ENCODE measurements at regions not wholly inside any gene's neighbourhood (a gene's known extent, or its start where the extent isn't known, plus 50 kb on each side); places are given as distances from the start of the nearest gene placed in this dataset.

GRCh38 chr11:103602840-103603239, 433.6 kb upstream of the DDI1 start:
- CTCF ChIA-PET, result interaction anchor here (0.6 to 4.2 kb wide), 11 partner anchors 9 to 567 kb away, joined by 3 to 19 read pairs (median 4); no protein-coding TSS in a partner anchor
- POLR2A ChIA-PET, result no interaction called here
- H3K27ac ChIP-seq (ENCODE audit: extremely low read depth, low read depth, low read length), result no peak overlapping the region

More at GRCh38 chr11:103602840-103603239, 433.6 kb upstream of the DDI1 start:
- H3K36me3 ChIP-seq (ENCODE audit: control insufficient read depth in 2 of 2, insufficient read depth in 1 of 2, low read length in 2 of 2), result no peaks in the 10 kb centered on the region
- H3K4me3 ChIP-seq (ENCODE audit: low read depth, low read length), result no peak overlapping the region
- H3K9me3 ChIP-seq (ENCODE audit: control insufficient read depth, insufficient read depth, low read depth, low read length), result no peaks in the 10 kb centered on the region
- TF ChIP-seq ZNF184 (tag by site-specific recombination; IDR thresholded peaks at IDR 0.05), result no peak
- no peak for TF ChIP-seq ZBTB20 (tag by site-specific recombination; IDR thresholded peaks at IDR 0.05)
- TF ChIP-seq ZNF202 (tag by site-specific recombination; IDR thresholded peaks at IDR 0.05; ENCODE audit: borderline replicate concordance), result no peak
- no peak for TF ChIP-seq ZIC2 (tag by site-specific recombination; IDR thresholded peaks at IDR 0.05)
- no peak for TF ChIP-seq ZNF404 (tag by site-specific recombination; IDR thresholded peaks at IDR 0.05)
- no peak for TF ChIP-seq RBAK (tag by site-specific recombination; IDR thresholded peaks at IDR 0.05)
- no peak for TF ChIP-seq ZNF473 (tag by site-specific recombination; IDR thresholded peaks at IDR 0.05)
- TF ChIP-seq, protein P1, sequence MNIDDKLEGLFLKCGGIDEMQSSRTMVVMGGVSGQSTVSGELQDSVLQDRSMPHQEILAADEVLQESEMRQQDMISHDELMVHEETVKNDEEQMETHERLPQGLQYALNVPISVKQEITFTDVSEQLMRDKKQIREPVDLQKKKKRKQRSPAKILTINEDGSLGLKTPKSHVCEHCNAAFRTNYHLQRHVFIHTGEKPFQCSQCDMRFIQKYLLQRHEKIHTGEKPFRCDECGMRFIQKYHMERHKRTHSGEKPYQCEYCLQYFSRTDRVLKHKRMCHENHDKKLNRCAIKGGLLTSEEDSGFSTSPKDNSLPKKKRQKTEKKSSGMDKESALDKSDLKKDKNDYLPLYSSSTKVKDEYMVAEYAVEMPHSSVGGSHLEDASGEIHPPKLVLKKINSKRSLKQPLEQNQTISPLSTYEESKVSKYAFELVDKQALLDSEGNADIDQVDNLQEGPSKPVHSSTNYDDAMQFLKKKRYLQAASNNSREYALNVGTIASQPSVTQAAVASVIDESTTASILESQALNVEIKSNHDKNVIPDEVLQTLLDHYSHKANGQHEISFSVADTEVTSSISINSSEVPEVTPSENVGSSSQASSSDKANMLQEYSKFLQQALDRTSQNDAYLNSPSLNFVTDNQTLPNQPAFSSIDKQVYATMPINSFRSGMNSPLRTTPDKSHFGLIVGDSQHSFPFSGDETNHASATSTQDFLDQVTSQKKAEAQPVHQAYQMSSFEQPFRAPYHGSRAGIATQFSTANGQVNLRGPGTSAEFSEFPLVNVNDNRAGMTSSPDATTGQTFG (tag by site-specific recombination; IDR thresholded peaks at IDR 0.05; ENCODE audit: borderline replicate concordance), result no peak
- TF ChIP-seq ZBTB6 (tag by site-specific recombination; IDR thresholded peaks at IDR 0.05), result no peak
- TF ChIP-seq ZFP69B (tag by site-specific recombination; IDR thresholded peaks at IDR 0.05), result no peak
- TF ChIP-seq PBX3 (CRISPR knock-in tag; IDR thresholded peaks at IDR 0.05), result no peak
- TF ChIP-seq ZNF561 (tag by site-specific recombination; IDR thresholded peaks at IDR 0.05; ENCODE audit: borderline replicate concordance), result no peak
- no peak for TF ChIP-seq ZNF777 (tag by site-specific recombination; IDR thresholded peaks at IDR 0.05; ENCODE audit: borderline replicate concordance)
- no peak for TF ChIP-seq ZNF518A (tag by site-specific recombination; conservative IDR thresholded peaks at IDR 0.05; ENCODE audit: low read depth)
- TF ChIP-seq ZNF354C (tag by site-specific recombination; IDR thresholded peaks at IDR 0.05; ENCODE audit: borderline replicate concordance, low read depth), result no peak
- no peaks in the 10 kb centered on the region for H3K4me1 ChIP-seq (ENCODE audit: control insufficient read depth, insufficient read depth, low read length)

Data from HEK293 (cell line).